NCI-H1417 treated with DMSO at 0.1 percent for 48 hours (cell line): ENCODE measurements at regions not wholly inside any gene's neighbourhood (a gene's known extent, or its start where the extent isn't known, plus 50 kb on each side); places are given as distances from the start of the nearest gene placed in this dataset.
"Not testable (repeated sequence)": the region's sequence is repeated elsewhere in the genome, so short reads cannot be mapped to it uniquely, and the experiment has no call there.

Experiments
- DNase-seq: peaks from one replicate; lab custom pipeline; 2025; lab: John Stamatoyannopoulos, UW

DNA sequence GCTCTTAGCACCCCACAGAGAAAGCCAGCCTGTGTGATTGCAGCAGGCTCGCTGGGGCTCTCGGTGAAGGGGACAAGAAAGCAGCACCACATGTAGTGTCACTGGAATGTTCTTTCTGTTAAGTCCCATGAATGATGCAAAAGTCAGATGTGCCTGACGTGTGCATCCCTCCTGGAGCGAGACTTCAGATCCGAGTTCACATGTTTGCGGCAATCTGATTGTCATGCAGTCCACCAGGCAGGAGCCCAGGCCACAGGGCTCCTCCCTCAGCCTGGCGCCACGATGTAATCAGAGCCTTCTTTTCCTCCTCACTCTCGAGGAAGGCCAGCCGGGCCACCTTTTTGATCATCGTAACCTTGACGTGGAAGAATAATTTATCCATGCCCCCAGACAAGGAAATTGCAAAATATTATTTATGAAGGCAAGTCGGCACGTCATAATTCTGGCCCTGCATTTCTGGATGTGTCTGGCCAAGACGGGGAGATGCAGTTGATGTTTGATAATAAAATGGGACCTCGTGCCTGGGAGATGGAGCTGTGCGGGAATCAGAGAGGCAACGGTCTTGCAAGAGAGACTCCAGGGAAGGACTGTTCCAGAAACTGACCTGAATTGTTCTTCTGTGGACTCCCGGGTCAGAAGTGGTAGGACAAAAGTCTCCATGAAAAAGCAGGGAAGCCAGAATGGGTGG is 214.6 kb downstream of the PHETA1 start:
- DNase-seq, result no peak

GRCh38 chr12:111152561-111152960 is 216.3 kb downstream of the PHETA1 start:
- no peak for DNase-seq

DNA sequence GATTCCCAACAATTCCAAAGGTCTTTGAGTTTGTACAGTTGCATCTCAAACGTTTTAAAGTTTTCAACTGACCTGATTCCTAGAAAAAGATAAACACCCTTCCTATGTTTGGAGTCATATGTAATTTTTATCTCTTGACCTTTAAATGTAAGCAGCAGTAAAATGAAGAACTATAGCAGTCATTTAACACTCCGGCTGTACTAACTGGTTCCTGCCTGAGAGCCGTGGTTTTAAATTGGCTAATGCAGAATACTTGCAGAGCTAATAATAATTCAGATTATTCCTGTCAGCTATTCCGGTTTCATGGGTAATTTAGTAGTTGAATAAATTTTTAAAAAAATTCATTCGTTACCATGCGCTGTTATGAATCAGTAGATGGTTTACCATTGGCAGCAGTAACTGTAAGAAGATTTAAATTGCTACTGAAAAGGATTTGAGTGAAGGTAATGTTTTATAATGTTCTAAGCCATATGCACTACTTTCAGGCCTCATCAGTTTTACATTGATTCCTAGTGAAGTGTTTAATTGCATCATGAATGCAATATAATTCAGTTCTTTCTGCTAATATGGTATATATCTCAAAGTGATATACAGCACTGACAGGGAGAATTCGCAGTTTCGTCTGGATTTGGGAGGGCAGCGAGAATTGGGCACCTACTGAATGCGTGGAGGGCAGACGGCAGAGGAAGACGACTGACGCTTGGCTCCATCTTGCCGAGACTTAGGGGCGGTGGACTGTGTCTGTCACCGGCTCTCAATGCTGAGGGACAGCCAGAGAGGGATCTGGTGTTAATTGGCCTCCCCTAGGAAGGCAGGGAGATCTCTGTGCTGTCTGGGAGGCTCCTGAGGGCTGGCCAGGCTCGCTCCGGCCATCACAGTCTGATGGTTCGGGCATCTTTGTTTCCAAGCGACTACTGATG is 217.7 kb downstream of the PHETA1 start:
- DNase-seq, result no peak

GRCh38 chr12:111150360-111150759 is 218.5 kb downstream of the PHETA1 start:
- DNase-seq, result no peak

DNA sequence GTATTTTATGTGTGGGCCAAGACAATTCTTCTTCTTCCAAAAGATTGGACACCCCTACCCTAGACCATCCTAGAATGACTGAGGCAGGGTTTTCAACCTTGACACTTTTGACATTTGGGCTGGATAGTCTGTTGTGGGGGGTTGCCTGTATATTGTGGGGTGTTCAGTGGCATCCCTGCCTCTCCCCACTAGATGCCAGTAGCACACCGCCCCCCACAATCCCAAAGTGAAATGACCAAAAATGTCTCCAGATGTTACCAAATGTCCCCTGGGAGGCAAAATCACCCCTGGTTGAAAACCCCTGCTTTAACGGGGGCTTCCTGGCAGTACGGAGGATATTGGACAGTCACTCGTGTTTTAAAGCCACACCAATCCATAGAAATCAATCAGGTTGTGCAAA is 219.6 kb downstream of the PHETA1 start:
- no peak for DNase-seq

DNA sequence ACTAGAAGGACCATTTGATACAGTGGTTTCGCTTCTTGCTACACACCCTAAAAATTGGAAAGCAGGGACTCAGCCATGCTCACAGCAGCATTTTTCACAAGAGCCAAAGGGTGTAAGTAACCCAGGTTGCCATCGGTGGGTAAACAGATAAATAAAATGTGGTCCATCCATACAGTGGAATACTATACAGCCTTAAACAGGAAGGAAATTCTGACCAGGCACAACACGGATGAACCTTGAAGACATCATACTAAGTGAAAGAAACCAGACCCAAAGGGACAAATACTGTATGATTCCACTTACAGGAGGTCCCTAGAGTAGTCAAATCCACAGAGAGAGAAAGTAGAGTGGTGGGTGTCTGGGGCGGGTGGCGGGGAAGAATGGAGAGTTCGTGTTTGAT is 220.9 kb downstream of the PHETA1 start:
- no peak for DNase-seq

DNA sequence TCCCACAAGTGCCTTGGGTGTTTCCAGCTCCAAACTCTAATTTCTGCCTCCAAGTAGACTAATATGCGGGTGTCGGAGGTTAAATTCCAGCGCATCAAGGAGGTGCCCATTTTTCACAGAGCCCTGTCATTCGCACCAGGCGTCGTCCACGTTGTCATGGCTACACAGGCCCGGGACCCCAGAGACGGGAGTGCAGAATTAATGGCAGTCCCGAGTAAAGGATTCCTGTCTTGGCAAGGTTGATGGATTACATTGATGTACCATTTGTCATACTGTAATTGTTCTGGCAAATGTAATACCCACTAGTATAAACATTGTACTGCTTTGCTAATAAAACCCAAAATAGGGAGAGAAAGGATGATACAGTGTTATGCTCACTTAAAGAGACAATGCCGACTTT is 222.9 kb upstream of the MYL2 start:
- no peak for DNase-seq

DNA sequence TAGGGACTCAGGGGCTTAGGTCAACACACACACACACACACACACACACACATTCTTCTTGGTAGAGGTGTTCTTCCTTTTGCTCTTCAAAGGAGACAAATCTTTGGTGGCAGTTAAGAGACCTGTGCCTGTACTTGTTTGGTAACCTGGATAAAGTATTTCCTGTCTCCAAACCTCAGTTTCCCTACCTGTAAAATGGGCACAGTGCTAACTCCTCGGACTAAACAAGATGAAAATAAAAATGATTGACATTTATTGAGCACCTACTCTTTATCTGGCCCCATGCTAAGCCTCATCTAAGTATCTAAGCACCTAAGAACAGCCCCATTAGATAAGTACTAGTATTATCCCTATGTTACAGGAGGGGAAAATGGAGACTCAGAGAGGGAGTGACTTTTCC is 220.8 kb upstream of the MYL2 start:
- no peak for DNase-seq

DNA sequence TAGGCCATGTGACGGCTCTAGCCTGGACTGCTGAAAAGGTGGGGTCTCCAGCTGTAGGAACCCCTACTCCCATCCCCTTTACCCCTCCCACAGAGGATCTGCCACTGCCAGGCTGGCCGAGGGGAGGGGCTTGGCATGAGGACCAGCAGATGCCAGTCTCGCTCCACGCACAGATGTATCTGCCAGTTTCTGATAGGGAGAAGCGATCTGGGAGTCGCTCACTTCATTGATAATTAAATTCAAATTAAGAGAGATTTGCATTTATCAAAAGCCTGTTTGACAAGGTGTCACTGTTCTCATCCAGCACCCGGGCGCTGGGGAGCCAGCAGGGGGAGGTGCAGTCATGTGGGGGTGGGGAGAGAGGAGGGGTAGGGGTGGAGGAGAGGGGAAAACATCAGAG is 217.6 kb upstream of the MYL2 start:
- no peak for DNase-seq

GRCh38 chr12:111135293-111135832 is 215.0 kb upstream of the MYL2 start:
- no peak for DNase-seq

DNA sequence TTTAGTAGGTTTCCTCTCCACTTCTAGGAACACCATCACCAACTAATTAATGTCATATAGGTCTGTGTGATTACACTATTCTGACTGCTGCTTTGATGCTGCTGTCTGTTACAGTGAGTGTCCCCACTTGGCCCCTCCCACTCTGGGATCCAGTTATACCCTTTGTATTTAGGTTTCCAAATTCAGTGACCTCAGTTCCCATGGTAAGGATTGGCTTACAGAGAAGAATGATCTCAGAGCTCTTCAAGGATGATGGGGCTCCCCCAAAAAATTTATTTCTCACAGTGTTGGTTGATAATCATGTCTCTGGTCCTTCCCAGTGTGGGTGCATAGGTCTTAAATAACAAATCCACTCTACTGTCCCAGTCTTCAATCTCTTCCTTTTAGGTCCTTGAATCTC is 210.0 kb upstream of the MYL2 start:
- DNase-seq, result no peak

DNA sequence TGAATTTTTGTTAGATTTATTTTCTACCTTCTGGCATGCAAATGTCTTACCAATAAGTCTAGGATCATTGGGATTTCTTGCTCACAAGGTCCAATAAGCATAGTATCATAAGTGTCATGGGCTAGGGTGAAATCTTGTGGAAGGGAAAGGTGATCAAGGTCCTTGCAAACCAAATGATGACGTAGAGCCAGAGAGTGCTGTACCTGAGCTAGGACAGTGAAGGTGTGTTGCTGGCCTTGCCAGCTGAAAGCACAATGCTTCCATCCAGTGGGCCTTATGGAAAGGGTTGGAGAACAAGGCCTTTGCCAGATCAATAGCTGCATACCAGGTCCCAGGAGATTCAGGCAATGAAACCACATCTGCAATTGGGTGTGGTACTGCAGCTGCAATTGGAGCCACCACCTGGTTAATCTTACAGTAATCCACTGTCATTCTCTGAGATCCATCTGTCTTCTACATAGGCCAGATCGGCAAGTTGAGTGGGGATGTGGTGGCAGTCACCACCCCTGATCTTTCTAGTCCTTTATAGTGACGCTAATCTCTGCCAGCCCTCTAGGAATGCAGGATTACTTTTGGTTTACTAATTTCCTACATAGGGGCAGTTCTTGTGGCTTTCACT is 208.9 kb upstream of the MYL2 start:
- no peak for DNase-seq

- no peak for DNase-seq
Measured at GRCh38 chr12:111126331-111126730, 206.0 kb upstream of the MYL2 start.

DNA sequence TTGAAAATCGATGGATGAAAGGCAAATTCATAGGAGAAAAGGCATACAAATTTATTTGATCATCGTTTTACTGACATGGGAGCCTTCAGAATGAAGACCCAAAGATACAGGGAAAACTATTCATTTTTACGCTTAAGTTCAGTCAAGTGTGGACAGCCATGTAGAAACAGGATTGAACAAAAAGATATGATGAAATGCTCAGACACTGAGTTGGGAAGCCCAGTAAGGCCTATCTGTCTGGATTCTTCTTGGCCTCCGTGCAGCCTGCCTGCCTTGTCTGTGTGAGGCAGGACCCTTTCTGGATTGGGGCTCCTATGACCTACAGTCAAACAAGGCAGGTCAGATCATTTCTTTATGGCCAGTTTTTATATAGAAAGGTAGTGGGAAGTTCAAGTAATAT is 203.8 kb upstream of the MYL2 start:
- no peak for DNase-seq

GRCh38 chr12:111123390-111123789 is 203.0 kb upstream of the MYL2 start:
- no peak for DNase-seq

DNA sequence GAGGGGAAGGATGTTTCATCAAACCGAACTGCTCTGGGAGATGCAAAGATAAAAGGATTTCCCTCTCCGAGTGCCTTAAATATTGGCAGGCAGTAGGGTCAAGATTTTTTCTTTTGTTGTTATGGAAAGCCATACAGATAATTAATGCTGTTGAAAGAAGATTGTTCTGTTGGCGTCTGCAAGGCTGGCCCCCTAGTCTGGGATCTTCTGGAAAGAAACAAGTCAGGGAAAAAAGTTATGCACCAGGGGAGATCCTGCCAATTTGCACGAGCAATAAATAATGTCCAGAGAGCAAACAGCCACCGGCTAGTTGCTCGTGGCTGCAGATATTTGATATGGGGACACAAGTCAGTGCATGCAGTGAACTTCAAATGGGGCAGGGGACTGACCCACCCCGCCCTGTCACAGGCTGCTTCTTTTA is 202.1 kb upstream of the MYL2 start:
- no peak for DNase-seq

GRCh38 chr12:111121840-111122239 is 201.5 kb upstream of the MYL2 start:
- no peak for DNase-seq

- DNase-seq, result no peak
Measured at GRCh38 chr12:111120578-111120977, 200.2 kb upstream of the MYL2 start.

DNA sequence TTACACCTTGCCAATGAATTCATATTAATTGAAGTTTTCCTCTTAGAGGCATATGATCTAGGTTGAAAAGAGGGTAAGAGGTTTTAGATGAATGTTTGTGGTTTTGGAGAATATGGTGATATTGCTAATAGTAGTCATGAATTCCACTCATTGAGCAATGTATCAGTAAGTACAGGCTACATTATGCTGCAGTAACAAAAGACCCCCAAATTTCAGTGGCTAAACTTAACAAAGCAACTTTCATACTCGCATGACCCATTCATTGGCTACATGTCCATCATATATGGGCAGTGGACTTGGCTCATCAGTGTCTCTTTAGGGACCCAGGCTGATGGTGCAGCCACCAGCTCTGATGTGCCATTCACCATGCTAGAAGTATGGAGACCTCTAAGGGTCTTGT is 196.6 kb upstream of the MYL2 start:
- no peak for DNase-seq

DNA sequence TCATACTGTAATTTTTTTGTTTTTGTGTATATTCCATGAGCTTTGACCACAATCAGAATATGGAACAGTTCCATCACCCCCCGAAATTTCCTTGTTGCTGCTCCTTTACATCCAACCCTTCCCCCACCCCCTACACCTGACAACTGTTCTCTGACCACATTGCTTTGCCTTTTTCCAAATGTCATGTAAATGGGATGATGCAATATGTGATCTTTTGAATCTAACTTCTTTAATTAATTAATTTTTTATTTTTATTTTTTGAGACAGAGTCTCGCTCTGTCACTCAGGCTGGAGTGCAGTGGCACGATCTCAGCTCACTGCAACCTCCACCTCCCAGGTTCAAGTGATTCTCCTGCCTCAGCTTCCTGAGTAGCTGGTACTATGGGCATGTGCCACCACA is 192.9 kb upstream of the MYL2 start:
- DNase-seq, result not testable (repeated sequence)

DNA sequence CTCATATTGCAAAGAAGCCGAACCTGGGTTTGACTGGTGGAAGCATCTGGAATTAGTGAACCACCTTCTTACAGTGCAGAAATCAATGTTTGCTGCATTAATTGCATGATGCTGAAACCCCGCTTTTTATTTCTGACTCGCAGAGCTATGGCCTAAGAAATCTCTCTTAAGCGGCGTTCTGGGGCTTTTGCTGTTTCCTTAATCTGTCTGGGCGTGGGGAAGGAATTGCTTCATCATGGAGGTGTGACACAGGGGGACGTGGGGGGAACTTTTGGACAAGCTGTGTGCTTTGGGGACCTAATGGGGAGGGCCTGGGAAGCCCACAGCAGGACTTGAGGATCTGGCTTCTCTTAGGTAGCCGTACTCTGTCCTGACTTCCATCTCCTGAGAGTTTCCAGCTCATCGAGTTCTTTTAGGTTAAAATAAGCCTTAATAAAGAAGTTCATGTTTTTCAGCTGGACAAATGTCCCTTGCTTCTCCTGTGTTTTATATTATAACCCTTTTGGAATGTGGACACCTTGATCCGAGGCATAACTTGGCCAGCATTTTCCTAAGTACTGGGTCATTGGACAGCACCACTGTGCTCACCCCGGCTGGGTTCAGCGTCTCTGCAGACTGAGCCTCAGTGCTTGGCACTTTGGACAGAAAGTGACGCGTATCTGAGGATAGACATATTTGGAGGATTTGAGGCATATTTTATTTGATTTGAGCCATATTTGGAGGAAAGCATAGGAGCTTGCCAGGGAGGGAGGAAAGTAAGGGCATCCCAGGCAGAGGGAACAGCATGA is 192.1 kb upstream of the MYL2 start:
- DNase-seq, result no peak

DNA sequence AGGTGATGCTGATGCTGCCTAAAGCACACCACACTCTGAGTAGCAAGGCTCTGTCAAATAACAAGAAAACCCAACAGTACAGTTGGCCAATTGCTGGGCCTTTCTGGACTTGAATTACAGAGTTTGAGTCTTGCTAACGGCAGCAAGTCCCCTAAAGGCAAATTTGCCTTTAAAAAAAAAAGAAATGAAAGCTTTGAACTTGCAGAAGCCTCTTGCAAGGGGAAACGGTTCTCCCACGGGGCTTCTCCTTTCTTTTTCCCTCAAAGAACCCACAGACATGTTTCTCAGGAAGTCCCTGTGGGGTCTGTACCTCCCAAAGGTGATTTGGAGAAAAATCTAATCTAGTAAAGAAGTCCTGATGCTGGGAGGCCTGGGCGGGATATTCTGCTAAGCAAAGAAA is 191.3 kb upstream of the MYL2 start:
- DNase-seq, result no peak
